Uterus (tissue), 3 donors: ENCODE measurements at regions not wholly inside any gene's neighbourhood (a gene's known extent, or its start where the extent isn't known, plus 50 kb on each side); places are given as distances from the start of the nearest gene placed in this dataset.
"Not testable (repeated sequence)": the region's sequence is repeated elsewhere in the genome, so short reads cannot be mapped to it uniquely, and the experiment has no call there.

Source experiments
- DNase-seq, 2 donors: peaks; one replicate each; pipeline ENCODE4 v3.0.0-alpha.2; 2019 to 2020
- H3K27ac ChIP-seq, 2 donors: fragments of 200-600 bp; sonication (generic); 1 replicate in 1 of 2; 2 replicates in 1 of 2; pipeline ENCODE4 v1.5.1; 2016 to 2018
- H3K27me3 ChIP-seq, 2 donors: fragments of 200-600 bp; sonication (generic); one replicate each; pipeline ENCODE4 v1.5.1; 2018 to 2019; ENCODE audit warnings: control low read depth in 1 of 2
- H3K36me3 ChIP-seq, 2 donors: fragments of 200-600 bp; sonication (generic); one replicate each; pipeline ENCODE4 v1.5.1; 2019; ENCODE audit warnings: control low read depth in 1 of 2
- H3K4me1 ChIP-seq, 2 donors: fragments of 200-600 bp; sonication (generic); one replicate each; pipeline ENCODE4 v1.5.1; 2018 to 2019; ENCODE audit warnings: control low read depth in 1 of 2
- H3K4me3 ChIP-seq, 2 donors: fragments of 200-600 bp; sonication (generic); 1 replicate in 1 of 2; 2 replicates in 1 of 2; pipeline ENCODE4 v1.5.1; 2018 to 2019; ENCODE audit warnings: mild to moderate bottlenecking in 1 of 2
- H3K9me3 ChIP-seq, 2 donors: fragments of 200-600 bp; sonication (generic); one replicate each; pipeline ENCODE4 v1.5.1; 2019; ENCODE audit warnings: control low read depth in 1 of 2
- POLR2A ChIP-seq, 2 donors: fragments of 450-650 bp; IDR thresholded peaks; one replicate each; pipeline ENCODE4 v1.6.1; 2016; ENCODE audit warnings: antibody characterized with exemption in 2 of 2, mild to moderate bottlenecking in 1 of 2, moderate library complexity in 1 of 2
- intact Hi-C: fragments of 100-400 bp; cut with DNase I; formaldehyde crosslinking; loops from one replicate; pipeline ENCODE4 v1.15.1; 2023; ENCODE audit warnings: low total_unique reads
- TF ChIP-seq, protein P1 (sequence below), 4 experiments: fragments of 200-600 bp in 2 of 4; fragments of 450-650 bp in 2 of 4; sonication (generic) in 2 of 4; IDR thresholded peaks; one replicate each; pipeline ENCODE4 v1.5.1; 2016 to 2019; ENCODE audit warnings: antibody characterized with exemption in 4 of 4, mild to moderate bottlenecking in 2 of 4, moderate library complexity in 1 of 4
- donor health status: DM: yes; HTN: yes; CAD: no.

DNA sequence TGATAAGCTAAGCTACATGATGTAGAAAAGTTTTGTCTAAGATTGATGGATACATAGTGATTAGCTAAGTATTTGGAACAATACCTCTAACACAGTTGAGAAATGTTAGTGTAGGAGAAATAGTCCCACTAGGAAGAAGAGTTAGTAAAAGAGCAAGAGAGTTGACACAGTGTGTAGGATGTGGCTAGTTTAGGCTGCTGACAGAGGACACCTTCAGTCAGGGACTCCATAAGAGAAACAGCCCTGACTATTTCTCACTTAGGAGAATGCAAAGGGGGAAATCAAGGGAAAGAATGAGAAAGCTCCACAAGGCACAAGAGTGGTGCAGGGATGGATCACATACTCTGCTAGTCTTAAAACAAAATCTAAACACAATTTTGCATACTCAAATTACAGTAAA, 613.7 kb downstream of the SLC16A7 start:
- H3K4me1 ChIP-seq = no peaks in the 10 kb centered on the region
- TF ChIP-seq POLR2A (IDR thresholded peaks at IDR 0.05) = no peak
- TF ChIP-seq, protein P1, sequence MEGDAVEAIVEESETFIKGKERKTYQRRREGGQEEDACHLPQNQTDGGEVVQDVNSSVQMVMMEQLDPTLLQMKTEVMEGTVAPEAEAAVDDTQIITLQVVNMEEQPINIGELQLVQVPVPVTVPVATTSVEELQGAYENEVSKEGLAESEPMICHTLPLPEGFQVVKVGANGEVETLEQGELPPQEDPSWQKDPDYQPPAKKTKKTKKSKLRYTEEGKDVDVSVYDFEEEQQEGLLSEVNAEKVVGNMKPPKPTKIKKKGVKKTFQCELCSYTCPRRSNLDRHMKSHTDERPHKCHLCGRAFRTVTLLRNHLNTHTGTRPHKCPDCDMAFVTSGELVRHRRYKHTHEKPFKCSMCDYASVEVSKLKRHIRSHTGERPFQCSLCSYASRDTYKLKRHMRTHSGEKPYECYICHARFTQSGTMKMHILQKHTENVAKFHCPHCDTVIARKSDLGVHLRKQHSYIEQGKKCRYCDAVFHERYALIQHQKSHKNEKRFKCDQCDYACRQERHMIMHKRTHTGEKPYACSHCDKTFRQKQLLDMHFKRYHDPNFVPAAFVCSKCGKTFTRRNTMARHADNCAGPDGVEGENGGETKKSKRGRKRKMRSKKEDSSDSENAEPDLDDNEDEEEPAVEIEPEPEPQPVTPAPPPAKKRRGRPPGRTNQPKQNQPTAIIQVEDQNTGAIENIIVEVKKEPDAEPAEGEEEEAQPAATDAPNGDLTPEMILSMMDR (IDR thresholded peaks at IDR 0.05) = no peak
- DNase-seq = no peak

DNA sequence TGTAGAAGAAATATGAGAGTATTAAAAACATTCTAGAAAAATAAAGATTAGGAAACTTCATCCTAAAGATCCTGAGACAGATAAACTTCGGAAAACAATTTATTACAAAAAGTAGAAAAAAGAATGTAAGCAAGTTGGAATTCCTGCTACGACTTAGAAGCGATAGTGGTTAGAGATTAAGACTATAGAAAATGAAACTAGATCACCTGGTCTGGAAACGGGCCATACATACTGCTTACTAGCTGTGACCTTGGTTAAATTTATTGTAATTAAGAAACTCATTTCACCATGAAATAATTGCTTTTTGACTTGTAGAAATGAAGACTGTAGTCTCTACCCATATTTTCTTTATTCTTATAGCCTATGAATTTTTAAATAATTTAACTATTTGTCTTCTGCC, 614.1 kb downstream of the SLC16A7 start:
- no peak for DNase-seq

More for the DNA sequence above, 613.7 kb downstream of the SLC16A7 start:
- H3K36me3 ChIP-seq = no peaks in the 10 kb centered on the region
- intact Hi-C loops = no loop called here
- H3K9me3 ChIP-seq = no peaks in the 10 kb centered on the region
- no peak overlapping the region for H3K4me3 ChIP-seq
- H3K27me3 ChIP-seq = no peaks in the 10 kb centered on the region
- no peak overlapping the region for H3K27ac ChIP-seq

DNA sequence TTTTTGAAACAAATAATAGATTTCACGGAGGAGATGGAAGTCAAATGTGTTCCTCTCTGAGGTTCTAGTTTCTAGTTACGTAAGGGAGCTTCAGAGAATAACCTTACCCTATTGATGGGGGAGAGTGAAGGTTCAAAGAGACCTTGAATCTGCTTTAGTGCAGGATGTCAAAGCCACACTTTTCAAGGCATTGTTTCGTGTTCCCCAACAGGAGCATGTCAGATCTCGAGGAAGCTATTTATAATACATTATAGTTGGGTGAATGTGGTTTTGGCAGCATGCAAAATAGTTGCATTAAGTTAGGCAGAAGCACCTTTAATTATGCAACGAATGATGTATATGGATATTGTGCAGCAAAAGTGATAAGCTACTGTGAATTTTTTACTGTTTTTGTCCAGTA, 614.9 kb downstream of the SLC16A7 start:
- intact Hi-C loops = no loop called here
- H3K27ac ChIP-seq = no peak overlapping the region
- H3K36me3 ChIP-seq = no peaks in the 10 kb centered on the region
- no peak for TF ChIP-seq POLR2A (IDR thresholded peaks at IDR 0.05)
- TF ChIP-seq, protein P1 (IDR thresholded peaks at IDR 0.05) = no peak
- H3K27me3 ChIP-seq = no peaks in the 10 kb centered on the region
- H3K9me3 ChIP-seq = no peaks in the 10 kb centered on the region
- no peak for DNase-seq
- H3K4me3 ChIP-seq = no peak overlapping the region
- no peaks in the 10 kb centered on the region for H3K4me1 ChIP-seq

More for the DNA sequence above, 614.1 kb downstream of the SLC16A7 start:
- Histone ChIP-seq H3K4me1 (no peaks in the 10 kb centered on the region), H3K27me3 (no peaks in the 10 kb centered on the region), H3K4me3 (no peak overlapping the region), H3K27ac (no peak overlapping the region), H3K9me3 (no peaks in the 10 kb centered on the region), H3K36me3 (no peaks in the 10 kb centered on the region)
- TF ChIP-seq POLR2A (IDR thresholded peaks at IDR 0.05) = no peak
- TF ChIP-seq, protein P1 (IDR thresholded peaks at IDR 0.05) = no peak
- intact Hi-C loops = no loop called here

DNA sequence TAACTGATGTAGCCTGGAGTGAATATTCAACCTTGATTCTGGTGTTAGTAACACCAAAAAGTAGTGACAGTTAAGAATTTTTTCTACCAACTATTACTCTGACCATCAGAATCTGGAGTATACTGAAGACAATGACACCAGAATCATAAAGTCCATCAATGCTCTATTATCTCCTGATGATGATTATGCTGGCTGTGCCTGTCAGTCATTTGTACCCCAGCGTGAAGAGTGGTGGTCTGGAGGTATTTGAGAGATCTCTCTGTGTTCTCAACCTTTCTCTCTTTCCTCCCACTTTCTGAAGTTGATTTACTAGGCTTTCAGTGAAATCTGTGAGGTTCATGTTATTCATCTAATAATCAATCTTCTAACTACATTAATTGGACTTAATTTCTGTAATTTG, 615.4 kb downstream of the SLC16A7 start:
- intact Hi-C loops = no loop called here
- no peak overlapping the region for H3K27ac ChIP-seq
- H3K27me3 ChIP-seq = no peaks in the 10 kb centered on the region
- H3K36me3 ChIP-seq = no peaks in the 10 kb centered on the region
- H3K9me3 ChIP-seq = no peaks in the 10 kb centered on the region
- TF ChIP-seq POLR2A (IDR thresholded peaks at IDR 0.05) = no peak
- TF ChIP-seq, protein P1 (IDR thresholded peaks at IDR 0.05) = no peak
- no peak overlapping the region for H3K4me3 ChIP-seq
- H3K4me1 ChIP-seq = no peaks in the 10 kb centered on the region
- no peak for DNase-seq

DNA sequence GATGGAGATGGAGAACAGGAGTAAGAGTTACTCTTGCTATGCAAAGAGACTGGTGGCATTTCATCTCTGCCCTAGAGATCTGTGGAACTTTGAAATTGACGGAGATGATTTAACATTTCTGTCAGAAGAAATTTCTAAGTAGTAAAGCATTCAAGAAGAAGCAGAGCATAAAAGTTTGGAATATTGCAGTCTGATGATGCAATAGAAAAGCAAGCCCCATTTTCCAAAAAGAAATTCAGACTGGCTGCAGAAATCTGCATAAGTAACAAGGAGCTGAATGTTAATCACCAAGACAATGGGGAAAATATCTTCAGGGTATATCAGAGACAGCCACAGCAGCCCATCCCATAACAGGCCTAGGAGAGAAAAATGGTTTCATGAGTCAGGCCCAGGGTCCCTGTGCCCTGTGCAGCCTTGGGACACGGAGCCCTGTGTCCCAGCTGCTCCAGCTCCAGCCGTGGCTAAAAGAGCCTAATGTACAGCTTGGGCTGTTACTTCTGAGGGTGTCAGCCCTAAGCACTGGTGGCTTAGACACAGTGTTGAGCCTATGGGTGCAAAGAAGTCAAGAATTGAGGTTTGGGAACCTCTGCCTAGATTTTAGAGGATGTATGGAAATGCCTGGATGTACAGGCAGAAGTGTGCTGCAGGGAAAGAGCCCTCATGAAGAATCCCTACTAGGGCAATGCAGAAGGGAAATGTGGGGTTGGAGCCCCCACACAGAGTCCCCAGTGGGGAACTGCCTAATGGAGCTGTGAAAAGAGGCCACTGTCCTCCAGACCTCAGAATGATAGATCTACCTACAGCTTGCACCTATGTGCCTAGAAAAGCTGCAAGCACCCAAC, 616.6 kb downstream of the SLC16A7 start:
- H3K9me3 ChIP-seq = no peaks in the 10 kb centered on the region
- no peaks in the 10 kb centered on the region for H3K36me3 ChIP-seq
- intact Hi-C loops = no loop called here
- TF ChIP-seq POLR2A (IDR thresholded peaks at IDR 0.05) = no peak
- TF ChIP-seq, protein P1 (IDR thresholded peaks at IDR 0.05) = no peak
- no peak overlapping the region for H3K27ac ChIP-seq
- DNase-seq = no peak
- H3K4me3 ChIP-seq = no peak overlapping the region
- no peaks in the 10 kb centered on the region for H3K4me1 ChIP-seq
- no peaks in the 10 kb centered on the region for H3K27me3 ChIP-seq

DNA sequence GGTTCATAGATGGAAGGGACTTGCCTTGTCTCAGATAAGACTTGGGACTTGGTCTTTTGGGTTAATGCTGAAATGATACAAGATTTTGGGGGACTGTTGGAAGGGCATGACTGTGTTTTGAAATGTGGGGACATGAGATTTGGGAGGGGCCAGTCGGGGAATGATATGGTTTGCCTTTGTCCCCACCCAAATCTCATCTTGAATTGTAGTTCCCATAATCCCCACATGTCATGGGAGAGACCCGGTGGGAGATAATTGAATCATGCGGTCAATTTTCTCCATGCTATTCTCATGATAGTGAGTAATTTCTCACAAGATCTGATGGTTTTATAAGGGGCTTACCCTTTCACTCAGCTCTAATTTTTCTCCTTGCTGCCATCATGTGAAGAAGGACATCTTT, 617.4 kb downstream of the SLC16A7 start:
- H3K36me3 ChIP-seq, H3K27me3 ChIP-seq, H3K4me3 ChIP-seq, H3K27ac ChIP-seq, DNase-seq, H3K4me1 ChIP-seq, H3K9me3 ChIP-seq, intact Hi-C loops: not testable (repeated sequence)
